ENCODE measurements at regions not wholly inside any gene's neighbourhood (a gene's known extent, or its start where the extent isn't known, plus 50 kb on each side); places are given as distances from the start of the nearest gene placed in this dataset.

GRCh38 chr6:60952500-60952899 is 1333.5 kb downstream of the KHDRBS2 start:
- Histone ChIP-seq H3K9me3 (replicated peaks; ENCODE audit: control insufficient read depth, insufficient read depth, low read depth, low read length) (no peaks in the 10 kb centered on the region), H3K36me3 (ENCODE audit: control insufficient read depth, insufficient read depth, low read length) (no peaks in the 10 kb centered on the region), H3K9me1 (ENCODE audit: control insufficient read depth, insufficient read depth, low read length) (no peaks in the 10 kb centered on the region), H3K79me2 (ENCODE audit: control insufficient read depth, insufficient read depth, low read length) (no peaks in the 10 kb centered on the region), H3K9ac (ENCODE audit: insufficient read depth in 1 of 2, low read depth in 2 of 2, low read length in 2 of 2) (no peak overlapping the region), H3K27me3 (ENCODE audit: control insufficient read depth in 2 of 2, insufficient read depth in 2 of 2, low read length in 2 of 2) (no peaks in the 10 kb centered on the region), H3K4me2 (ENCODE audit: insufficient read depth, low read length) (no peak overlapping the region), H4K20me1 (replicated peaks; ENCODE audit: control insufficient read depth, insufficient read depth, low read length) (no peaks in the 10 kb centered on the region), H3K27ac (ENCODE audit: extremely low read depth, low read depth, low read length) (no peak overlapping the region), H3K4me1 (replicated peaks in 1 of 2; ENCODE audit: control insufficient read depth in 2 of 2, insufficient read depth in 2 of 2, low read length in 2 of 2) (no peaks in the 10 kb centered on the region), H3K4me3 (no peak overlapping the region), H2AFZ (ENCODE audit: low read depth, low read length) (no peak overlapping the region)
- FAIRE-seq (no peak), ATAC-seq (no peak), DNase-seq (ENCODE audit: extremely low read depth in 1 of 4, low spot score in 3 of 4) (no peak)
- ChIA-PET CTCF (ENCODE audit: low intra/inter-chr PET ratio) (no interaction called here), POLR2A (no interaction called here)
- intact Hi-C loops (cut with micrococcal nuclease) = no loop called here
- in situ Hi-C loops (cut with MboI) = no loop called here
- BruUV-seq (replicated peaks) = no TSS peak
- TF ChIP-seq ATF3 (IDR thresholded peaks at IDR 0.05) = no peak
- TF ChIP-seq ATF3 (CRISPR knock-in tag; conservative IDR thresholded peaks at IDR 0.05) = no peak
- no peak for TF ChIP-seq ZBTB5 (IDR thresholded peaks at IDR 0.05)
- no peak for TF ChIP-seq TBL1XR1 (IDR thresholded peaks at IDR 0.05; ENCODE audit: low read length in 2 of 2)
- TF ChIP-seq ZNF140 (CRISPR knock-in tag; IDR thresholded peaks at IDR 0.05) = no peak
- TF ChIP-seq FOSL1 (tag; conservative IDR thresholded peaks at IDR 0.05) = no peak
- no peak for TF ChIP-seq IRF9 (tag; IDR thresholded peaks at IDR 0.05)
- no peak for TF ChIP-seq HEY1 (CRISPR knock-in tag; IDR thresholded peaks at IDR 0.05; ENCODE audit: borderline replicate concordance)
- TF ChIP-seq SLC30A9 (CRISPR knock-in tag; IDR thresholded peaks at IDR 0.05) = no peak
- no peak for TF ChIP-seq AFF1 (IDR thresholded peaks at IDR 0.05; ENCODE audit: low read depth in 1 of 2, partially characterized antibody in 2 of 2)
- TF ChIP-seq CBFB (CRISPR knock-in tag; IDR thresholded peaks at IDR 0.05) = no peak
- WGBS (ENCODE audit: insufficient coverage, low coverage, missing lambda C conversion rate) = 0% methylated on average over 2 of the region's 3 CpGs
